NB4 (cell line): ENCODE measurements at regions not wholly inside any gene's neighbourhood (a gene's known extent, or its start where the extent isn't known, plus 50 kb on each side); places are given as distances from the start of the nearest gene placed in this dataset.

ENCODE experiments used
- MYC ChIP-seq: IDR thresholded peaks from 2 replicates; pipeline ENCODE4 v1.6.1; 2011; ENCODE audit warnings: low read depth, low read length
- POLR2A ChIP-seq: IDR thresholded peaks from 2 replicates; pipeline ENCODE4 v1.6.1; 2011; ENCODE audit warnings: mild to moderate bottlenecking; ENCODE audit not compliant: insufficient read length; ENCODE audit errors: extremely low read depth
- TF ChIP-seq, protein P1 (sequence below): IDR thresholded peaks from one replicate; pipeline ENCODE4 v1.5.1; 2012; ENCODE audit warnings: low read depth, low read length
- TF ChIP-seq, protein P2 (sequence below): IDR thresholded peaks from 2 replicates; pipeline ENCODE4 v1.6.1; 2011; ENCODE audit warnings: low read depth, low read length

DNA sequence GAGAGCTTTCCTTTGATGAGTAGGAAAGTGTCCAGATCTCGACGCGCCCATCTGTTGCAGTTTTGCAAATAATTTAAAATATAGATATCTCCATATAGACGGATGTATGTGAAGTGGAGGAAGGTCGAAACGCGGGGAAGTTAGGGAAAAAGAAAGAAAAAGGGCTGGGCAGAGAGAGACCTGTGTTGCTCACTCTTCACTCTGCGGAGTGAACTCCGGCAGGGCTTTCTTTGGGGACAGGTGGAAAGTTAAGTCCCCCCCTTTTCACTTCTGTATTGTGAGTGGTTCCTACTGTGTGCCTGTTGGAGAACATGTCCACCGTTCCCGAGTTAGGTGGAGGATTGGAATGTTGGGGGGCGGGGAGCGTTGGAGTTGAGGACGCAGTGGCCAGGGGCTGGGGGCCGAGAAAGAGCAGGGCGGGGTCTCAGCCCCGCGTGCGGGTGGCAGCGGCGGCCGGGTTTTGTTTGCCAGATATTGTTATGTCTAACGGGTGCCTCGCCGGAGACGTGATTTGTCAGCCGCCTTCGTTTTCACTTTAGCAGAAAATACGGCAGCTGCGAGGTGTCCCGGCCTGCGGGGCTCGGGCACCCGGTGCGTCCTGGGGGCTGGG, 145.1 kb upstream of the ZNF536 start:
- TF ChIP-seq, protein P1, sequence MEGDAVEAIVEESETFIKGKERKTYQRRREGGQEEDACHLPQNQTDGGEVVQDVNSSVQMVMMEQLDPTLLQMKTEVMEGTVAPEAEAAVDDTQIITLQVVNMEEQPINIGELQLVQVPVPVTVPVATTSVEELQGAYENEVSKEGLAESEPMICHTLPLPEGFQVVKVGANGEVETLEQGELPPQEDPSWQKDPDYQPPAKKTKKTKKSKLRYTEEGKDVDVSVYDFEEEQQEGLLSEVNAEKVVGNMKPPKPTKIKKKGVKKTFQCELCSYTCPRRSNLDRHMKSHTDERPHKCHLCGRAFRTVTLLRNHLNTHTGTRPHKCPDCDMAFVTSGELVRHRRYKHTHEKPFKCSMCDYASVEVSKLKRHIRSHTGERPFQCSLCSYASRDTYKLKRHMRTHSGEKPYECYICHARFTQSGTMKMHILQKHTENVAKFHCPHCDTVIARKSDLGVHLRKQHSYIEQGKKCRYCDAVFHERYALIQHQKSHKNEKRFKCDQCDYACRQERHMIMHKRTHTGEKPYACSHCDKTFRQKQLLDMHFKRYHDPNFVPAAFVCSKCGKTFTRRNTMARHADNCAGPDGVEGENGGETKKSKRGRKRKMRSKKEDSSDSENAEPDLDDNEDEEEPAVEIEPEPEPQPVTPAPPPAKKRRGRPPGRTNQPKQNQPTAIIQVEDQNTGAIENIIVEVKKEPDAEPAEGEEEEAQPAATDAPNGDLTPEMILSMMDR, result no peak
- TF ChIP-seq POLR2A, result no peak
- TF ChIP-seq, protein P2, sequence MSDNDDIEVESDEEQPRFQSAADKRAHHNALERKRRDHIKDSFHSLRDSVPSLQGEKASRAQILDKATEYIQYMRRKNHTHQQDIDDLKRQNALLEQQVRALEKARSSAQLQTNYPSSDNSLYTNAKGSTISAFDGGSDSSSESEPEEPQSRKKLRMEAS, result no peak
- TF ChIP-seq MYC, result no peak
